ENCODE measurements at regions not wholly inside any gene's neighbourhood (a gene's known extent, or its start where the extent isn't known, plus 50 kb on each side); places are given as distances from the start of the nearest gene placed in this dataset.

GRCh38 chr2:19086231-19086651 lies 272.2 kb downstream of the OSR1 start:
- no peak overlapping the region for H3K27ac ChIP-seq
- H3K27me3 ChIP-seq: no peaks in the 10 kb centered on the region
- H3K9me3 ChIP-seq: no peaks in the 10 kb centered on the region
- TF ChIP-seq POLR2A (IDR thresholded peaks at IDR 0.05) (no peak), CTCF (IDR thresholded peaks at IDR 0.05) (no peak)
- H3K36me3 ChIP-seq: peaks cover 0 to 3% of the 10 kb centered on the region in 2 donors
- no peaks in the 10 kb centered on the region for H3K4me1 ChIP-seq
- no peak for DNase-seq
- intact Hi-C loops (cut with DNase I; ENCODE audit: low total_unique reads): no loop called here
- no peak overlapping the region for H3K4me3 ChIP-seq

- TF ChIP-seq CTCF (IDR thresholded peaks at IDR 0.05) (no peak), POLR2A (IDR thresholded peaks at IDR 0.05) (no peak)
- intact Hi-C loops (cut with DNase I; ENCODE audit: low total_unique reads): no loop called here
Measured at GRCh38 chr2:19078709-19079108, 279.7 kb downstream of the OSR1 start.

GRCh38 chr2:19073522-19073921 lies 284.9 kb downstream of the OSR1 start:
- no peak for DNase-seq
- TF ChIP-seq POLR2A (IDR thresholded peaks at IDR 0.05) (no peak), CTCF (IDR thresholded peaks at IDR 0.05) (no peak)
- Histone ChIP-seq H3K27ac (no peak overlapping the region), H3K9me3 (no peaks in the 10 kb centered on the region), H3K36me3 (no peaks in the 10 kb centered on the region), H3K4me3 (no peak overlapping the region), H3K27me3 (no peaks in the 10 kb centered on the region), H3K4me1 (peaks cover 0 to 4% of the 10 kb centered on the region in 2 donors)
- intact Hi-C loops (cut with DNase I; ENCODE audit: low total_unique reads): no loop called here

More at GRCh38 chr2:19078709-19079108, 279.7 kb downstream of the OSR1 start:
- Histone ChIP-seq H3K27me3 (no peaks in the 10 kb centered on the region), H3K4me1 (no peaks in the 10 kb centered on the region), H3K27ac (no peak overlapping the region), H3K4me3 (no peak overlapping the region), H3K9me3 (no peaks in the 10 kb centered on the region), H3K36me3 (no peaks in the 10 kb centered on the region)
- no peak for DNase-seq

- intact Hi-C loops (cut with DNase I; ENCODE audit: low total_unique reads): no loop called here
Measured at GRCh38 chr2:19072161-19072560, 286.3 kb downstream of the OSR1 start.

GRCh38 chr2:19070886-19071285 lies 287.5 kb downstream of the OSR1 start:
- no peak for DNase-seq
- no peak for TF ChIP-seq CTCF (IDR thresholded peaks at IDR 0.05)
- no peak for TF ChIP-seq POLR2A (IDR thresholded peaks at IDR 0.05)
- no peaks in the 10 kb centered on the region for H3K27me3 ChIP-seq
- H3K36me3 ChIP-seq: no peaks in the 10 kb centered on the region
- no peak overlapping the region for H3K4me3 ChIP-seq
- H3K9me3 ChIP-seq: no peaks in the 10 kb centered on the region
- peaks cover 0 to 4% of the 10 kb centered on the region in 2 donors for H3K4me1 ChIP-seq
- intact Hi-C loops (cut with DNase I; ENCODE audit: low total_unique reads): no loop called here
- H3K27ac ChIP-seq: peak overlapping the region in 1 of 2 donors; percentile 48

More at GRCh38 chr2:19072161-19072560, 286.3 kb downstream of the OSR1 start:
- no peak overlapping the region for H3K4me3 ChIP-seq
- no peak for DNase-seq
- H3K9me3 ChIP-seq: no peaks in the 10 kb centered on the region
- no peaks in the 10 kb centered on the region for H3K36me3 ChIP-seq
- no peak overlapping the region for H3K27ac ChIP-seq
- peaks cover 0 to 4% of the 10 kb centered on the region in 2 donors for H3K4me1 ChIP-seq
- H3K27me3 ChIP-seq: no peaks in the 10 kb centered on the region
- TF ChIP-seq POLR2A (IDR thresholded peaks at IDR 0.05) (no peak), CTCF (IDR thresholded peaks at IDR 0.05) (no peak)
